MCF 10A (cell line): ENCODE measurements at regions not wholly inside any gene's neighbourhood (a gene's known extent, or its start where the extent isn't known, plus 50 kb on each side); places are given as distances from the start of the nearest gene placed in this dataset.
"Not testable (repeated sequence)": the region's sequence is repeated elsewhere in the genome, so short reads cannot be mapped to it uniquely, and the experiment has no call there.

Experiments
- BruUV-seq: library from RNA; stranded (reverse); fragments of 400-500 nt; replicated peaks from 2 replicates; lab custom pipeline; 2021; lab: Mats Ljungman, UMichigan
- CTCF ChIA-PET: fragments of 300-600 bp; sonication (Branson Sonifier 250); formaldehyde crosslinking; extraction: SDS; loops from one replicate; lab custom pipeline; 2021; ENCODE audit warnings: antibody characterized with exemption, inconsistent platforms; lab: Yijun Ruan, JAX
- POLR2A ChIA-PET: fragments of 300-600, 350-650 bp; sonication (Branson Sonifier 250); formaldehyde crosslinking; extraction: SDS; loops from one replicate; lab custom pipeline; 2020; ENCODE audit warnings: antibody characterized with exemption, inconsistent platforms; lab: Yijun Ruan, JAX
- DNase-seq: peaks from one replicate; pipeline ENCODE4 v3.0.0-alpha.2; 2018; ENCODE audit not compliant: unreplicated experiment
- H3K27ac Mint-ChIP-seq: one replicate; pipeline ENCODE4 v1.8.0; 2022; ENCODE audit warnings: mild to moderate bottlenecking, low read depth, mixed read lengths; ENCODE audit not compliant: unreplicated experiment
- H3K27me3 Mint-ChIP-seq: one replicate; pipeline ENCODE4 v1.8.0; 2022; ENCODE audit warnings: mixed read lengths; ENCODE audit not compliant: insufficient read depth, unreplicated experiment
- H3K36me3 Mint-ChIP-seq: one replicate; pipeline ENCODE4 v1.8.0; 2022; ENCODE audit warnings: mild to moderate bottlenecking, moderate library complexity, mixed read lengths; ENCODE audit not compliant: insufficient read depth, unreplicated experiment
- H3K4me1 Mint-ChIP-seq: one replicate; pipeline ENCODE4 v1.8.0; 2022; ENCODE audit warnings: mixed read lengths; ENCODE audit not compliant: insufficient read depth, unreplicated experiment
- H3K4me3 Mint-ChIP-seq: one replicate; pipeline ENCODE4 v1.8.0; 2022; ENCODE audit warnings: mild to moderate bottlenecking, moderate library complexity, mixed read lengths; ENCODE audit not compliant: unreplicated experiment
- H3K9me3 Mint-ChIP-seq: one replicate; pipeline ENCODE4 v1.8.0; 2022; ENCODE audit warnings: mixed read lengths; ENCODE audit not compliant: unreplicated experiment
- CTCF ChIP-seq: fragments of 200-600 bp; IDR thresholded peaks from one replicate; pipeline ENCODE4 v1.8.0; 2022; ENCODE audit warnings: antibody characterized with exemption, mild to moderate bottlenecking; ENCODE audit not compliant: unreplicated experiment
- intact Hi-C: fragments of 100-400 bp; cut with micrococcal nuclease; formaldehyde crosslinking; loops from 2 replicates; pipeline ENCODE4 v1.14.1; 2022

DNA sequence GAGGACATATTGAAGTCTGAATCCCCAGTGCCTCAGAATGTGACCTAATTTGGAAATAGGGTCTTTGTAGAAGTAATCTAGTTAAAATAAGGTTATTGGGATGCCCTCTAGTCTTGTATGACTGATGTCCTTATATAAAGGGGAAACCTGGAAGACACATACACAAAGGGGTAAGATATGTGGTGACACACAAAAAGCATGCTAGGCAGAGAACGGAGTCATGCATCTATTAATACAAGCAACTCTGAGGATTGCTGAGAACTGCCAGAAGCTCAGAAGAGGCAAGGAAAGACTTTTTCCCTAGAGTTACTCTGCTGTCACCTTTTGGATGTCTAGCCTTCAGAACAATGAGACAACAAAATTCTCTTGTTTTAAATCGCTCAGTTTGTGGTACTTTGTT is 58.1 kb upstream of the TMEM108 start:
- TF ChIP-seq CTCF, result no peak
- Mint-ChIP-seq H3K4me3 (no peak overlapping the region), H3K36me3 (no peaks in the 10 kb centered on the region), H3K4me1 (no peaks in the 10 kb centered on the region), H3K27me3 (no peaks in the 10 kb centered on the region), H3K27ac (no peak overlapping the region), H3K9me3 (no peaks in the 10 kb centered on the region)
- DNase-seq, result no peak
- no TSS peak for BruUV-seq
- ChIA-PET CTCF (interaction anchor here (1.7 kb wide), 1 partner anchor 250 kb away, joined by 6 read pairs; no protein-coding TSS in a partner anchor), POLR2A (no interaction called here)
- intact Hi-C loops, result no loop called here

GRCh38 chr3:132979606-132980005 is 58.6 kb upstream of the TMEM108 start:
- ChIA-PET CTCF (interaction anchor here (1.7 kb wide), 1 partner anchor 249 kb away, joined by 6 read pairs; no protein-coding TSS in a partner anchor), POLR2A (no interaction called here)
- TF ChIP-seq CTCF, result no peak
- H3K4me3 Mint-ChIP-seq, result no peak overlapping the region
- intact Hi-C loops, result no loop called here
- DNase-seq, result no peak
- no TSS peak for BruUV-seq
- no peaks in the 10 kb centered on the region for H3K27me3 Mint-ChIP-seq
- H3K27ac Mint-ChIP-seq, result no peak overlapping the region
- no peaks in the 10 kb centered on the region for H3K9me3 Mint-ChIP-seq
- H3K4me1 Mint-ChIP-seq, result no peaks in the 10 kb centered on the region
- no peaks in the 10 kb centered on the region for H3K36me3 Mint-ChIP-seq

GRCh38 chr3:132978946-132979345 is 59.2 kb upstream of the TMEM108 start:
- POLR2A ChIA-PET, intact Hi-C loops, DNase-seq, BruUV-seq, H3K36me3 Mint-ChIP-seq, H3K4me1 Mint-ChIP-seq, H3K4me3 Mint-ChIP-seq, H3K9me3 Mint-ChIP-seq, H3K27me3 Mint-ChIP-seq, H3K27ac Mint-ChIP-seq: not testable (repeated sequence)
- CTCF ChIA-PET, result interaction anchor here (1.7 kb wide), 1 partner anchor 249 kb away, joined by 6 read pairs; no protein-coding TSS in a partner anchor

- Mint-ChIP-seq H3K36me3 (no peaks in the 10 kb centered on the region), H3K27ac (no peak overlapping the region), H3K4me3 (no peak overlapping the region), H3K27me3 (no peaks in the 10 kb centered on the region), H3K9me3 (no peaks in the 10 kb centered on the region), H3K4me1 (no peaks in the 10 kb centered on the region)
- ChIA-PET CTCF (interaction anchor here (0.7 to 1.7 kb wide), 2 partner anchors 131 to 248 kb away, joined by 3 to 6 read pairs; no protein-coding TSS in a partner anchor), POLR2A (no interaction called here)
- DNase-seq, result no peak
- no TSS peak for BruUV-seq
- no peak for TF ChIP-seq CTCF
- intact Hi-C loops, result no loop called here
These were observed 59.7 kb upstream of the TMEM108 start for GRCh38 chr3:132978464-132978863.
